GM12891 (cell line): ENCODE measurements at regions not wholly inside any gene's neighbourhood (a gene's known extent, or its start where the extent isn't known, plus 50 kb on each side); places are given as distances from the start of the nearest gene placed in this dataset.

Experiments used
- POLR2A ChIP-seq: IDR thresholded peaks from 2 replicates; pipeline ENCODE4 v1.6.1; 2011; ENCODE audit warnings: low read depth, low read length, control low read depth
- POLR2AphosphoS5 ChIP-seq: IDR thresholded peaks from 2 replicates; pipeline ENCODE4 v1.6.1; 2011; ENCODE audit warnings: low read depth, low read length, control low read depth

DNA sequence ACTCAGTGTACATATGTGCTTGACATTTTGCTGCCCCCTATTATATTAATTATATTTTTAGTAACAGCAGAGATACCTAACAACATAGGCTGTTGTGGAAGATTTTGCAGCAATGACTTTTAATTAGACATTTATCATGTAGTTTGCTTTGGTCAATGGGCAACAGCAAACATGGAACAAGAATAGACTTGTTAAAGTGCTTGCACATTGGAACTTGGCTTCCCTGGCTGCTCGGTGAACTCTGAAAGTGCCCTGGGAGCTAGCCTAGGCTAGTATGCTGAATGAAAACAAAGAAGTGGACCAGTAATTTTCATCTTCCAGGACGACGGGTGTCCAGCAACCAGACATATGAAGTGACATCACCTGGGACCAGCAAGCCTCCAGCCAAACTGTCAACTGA, 1157.1 kb downstream of the ARAP2 start:
- no peak for TF ChIP-seq POLR2AphosphoS5
- no peak for TF ChIP-seq POLR2A
